ENCODE measurements at regions not wholly inside any gene's neighbourhood (a gene's known extent, or its start where the extent isn't known, plus 50 kb on each side); places are given as distances from the start of the nearest gene placed in this dataset.

DNA sequence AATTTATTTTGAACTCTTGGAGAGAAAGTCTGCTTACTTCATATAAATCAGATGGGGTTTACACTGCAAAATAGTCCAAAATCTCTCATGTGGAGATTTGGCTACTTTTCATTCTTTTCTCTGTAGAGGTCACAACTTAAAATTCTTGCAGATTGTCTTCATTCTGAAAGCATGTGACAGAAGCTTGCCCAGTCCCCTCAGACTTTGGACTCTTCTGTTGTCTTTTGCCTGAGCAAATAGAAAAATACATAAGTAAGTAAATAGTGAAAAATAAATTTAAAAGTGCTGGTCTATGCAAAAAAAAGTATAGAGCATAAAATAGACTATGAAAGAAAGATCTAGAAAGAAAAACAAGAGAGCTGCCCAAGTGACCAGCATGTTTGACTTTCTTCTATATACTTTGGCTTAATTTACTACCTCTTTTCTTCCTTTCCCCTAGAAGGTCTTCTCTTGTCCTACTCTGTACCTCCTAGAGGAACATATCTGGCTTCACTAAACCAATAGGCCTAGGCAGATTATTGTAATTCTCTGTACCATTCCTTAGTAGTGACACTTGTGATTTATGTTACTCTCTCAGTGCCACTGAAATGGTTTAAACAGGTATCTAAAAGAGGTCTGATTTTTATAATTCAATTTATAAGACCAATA, 260.9 kb downstream of the TENT5A start:
- Histone ChIP-seq H3K9ac (ENCODE audit: low read depth in 2 of 2, low read length in 2 of 2) (no peak overlapping the region), H3K27ac (no peak overlapping the region), H3K4me1 (no peaks in the 10 kb centered on the region), H3K36me3 (no peaks in the 10 kb centered on the region), H3K9me3 (no peaks in the 10 kb centered on the region), H3K27me3 (no peaks in the 10 kb centered on the region), H3K4me3 (no peak overlapping the region)
- intact Hi-C loops (cut with DNase I) = no loop called here
- DNase-seq = no peak
- TF ChIP-seq, protein P1, sequence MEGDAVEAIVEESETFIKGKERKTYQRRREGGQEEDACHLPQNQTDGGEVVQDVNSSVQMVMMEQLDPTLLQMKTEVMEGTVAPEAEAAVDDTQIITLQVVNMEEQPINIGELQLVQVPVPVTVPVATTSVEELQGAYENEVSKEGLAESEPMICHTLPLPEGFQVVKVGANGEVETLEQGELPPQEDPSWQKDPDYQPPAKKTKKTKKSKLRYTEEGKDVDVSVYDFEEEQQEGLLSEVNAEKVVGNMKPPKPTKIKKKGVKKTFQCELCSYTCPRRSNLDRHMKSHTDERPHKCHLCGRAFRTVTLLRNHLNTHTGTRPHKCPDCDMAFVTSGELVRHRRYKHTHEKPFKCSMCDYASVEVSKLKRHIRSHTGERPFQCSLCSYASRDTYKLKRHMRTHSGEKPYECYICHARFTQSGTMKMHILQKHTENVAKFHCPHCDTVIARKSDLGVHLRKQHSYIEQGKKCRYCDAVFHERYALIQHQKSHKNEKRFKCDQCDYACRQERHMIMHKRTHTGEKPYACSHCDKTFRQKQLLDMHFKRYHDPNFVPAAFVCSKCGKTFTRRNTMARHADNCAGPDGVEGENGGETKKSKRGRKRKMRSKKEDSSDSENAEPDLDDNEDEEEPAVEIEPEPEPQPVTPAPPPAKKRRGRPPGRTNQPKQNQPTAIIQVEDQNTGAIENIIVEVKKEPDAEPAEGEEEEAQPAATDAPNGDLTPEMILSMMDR (IDR thresholded peaks at IDR 0.05) = no peak

DNA sequence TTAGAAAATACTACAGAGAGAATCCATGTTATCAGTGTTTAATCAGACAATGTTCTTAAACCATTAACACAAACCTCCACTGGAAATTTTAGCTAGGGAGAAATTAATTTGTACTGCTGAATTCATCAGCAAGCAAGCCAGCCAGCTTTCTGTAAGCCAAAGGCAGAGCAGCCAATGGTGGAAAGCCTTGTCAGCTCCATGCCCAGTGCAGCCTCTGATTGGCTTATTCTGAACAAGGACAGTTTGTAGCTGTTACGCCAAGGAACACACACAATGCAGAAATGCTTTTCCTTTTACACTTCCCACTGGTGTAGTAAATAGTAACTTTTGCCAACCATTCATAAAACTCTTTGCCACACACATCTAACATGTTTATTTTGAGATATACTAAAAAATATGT, 265.0 kb downstream of the TENT5A start:
- H3K4me3 ChIP-seq = no peak overlapping the region

DNA sequence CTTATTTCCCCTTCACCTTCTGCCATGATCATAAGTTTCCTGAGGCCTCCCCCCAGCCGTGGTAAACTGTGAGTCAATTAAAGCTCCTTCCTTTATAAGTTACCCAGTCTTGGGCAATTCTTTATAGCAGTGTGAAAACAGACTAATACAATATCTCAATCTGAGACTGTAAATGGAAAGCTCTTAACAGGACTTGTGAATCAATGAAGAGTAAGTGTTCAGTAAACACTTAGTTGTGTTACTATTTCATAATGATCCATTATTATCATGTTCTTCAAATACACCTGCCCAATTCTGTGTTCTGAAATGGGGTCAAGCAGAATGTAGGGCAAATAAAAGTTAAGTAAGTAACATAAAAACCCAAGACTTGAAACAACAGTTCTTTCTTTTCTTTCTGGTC, 266.2 kb downstream of the TENT5A start:
- H3K9me3 ChIP-seq = no peaks in the 10 kb centered on the region
- H3K27me3 ChIP-seq = no peaks in the 10 kb centered on the region
- H3K4me1 ChIP-seq = no peaks in the 10 kb centered on the region
- H3K9ac ChIP-seq (ENCODE audit: low read depth in 2 of 2, low read length in 2 of 2) = no peak overlapping the region
- no peak overlapping the region for H3K27ac ChIP-seq
- H3K36me3 ChIP-seq = no peaks in the 10 kb centered on the region
- intact Hi-C loops (cut with DNase I) = no loop called here
- DNase-seq = no peak
- TF ChIP-seq, protein P1 (IDR thresholded peaks at IDR 0.05) = no peak
- no peak overlapping the region for H3K4me3 ChIP-seq

More for the DNA sequence above, 265.0 kb downstream of the TENT5A start:
- TF ChIP-seq, protein P1 (IDR thresholded peaks at IDR 0.05) = no peak
- no peaks in the 10 kb centered on the region for H3K36me3 ChIP-seq
- DNase-seq = peak; percentile 38
- no peaks in the 10 kb centered on the region for H3K27me3 ChIP-seq
- H3K9me3 ChIP-seq = no peaks in the 10 kb centered on the region
- H3K4me1 ChIP-seq = no peaks in the 10 kb centered on the region
- no peak overlapping the region for H3K9ac ChIP-seq (ENCODE audit: low read depth in 2 of 2, low read length in 2 of 2)
- intact Hi-C loops (cut with DNase I) = no loop called here
- H3K27ac ChIP-seq = no peak overlapping the region

DNA sequence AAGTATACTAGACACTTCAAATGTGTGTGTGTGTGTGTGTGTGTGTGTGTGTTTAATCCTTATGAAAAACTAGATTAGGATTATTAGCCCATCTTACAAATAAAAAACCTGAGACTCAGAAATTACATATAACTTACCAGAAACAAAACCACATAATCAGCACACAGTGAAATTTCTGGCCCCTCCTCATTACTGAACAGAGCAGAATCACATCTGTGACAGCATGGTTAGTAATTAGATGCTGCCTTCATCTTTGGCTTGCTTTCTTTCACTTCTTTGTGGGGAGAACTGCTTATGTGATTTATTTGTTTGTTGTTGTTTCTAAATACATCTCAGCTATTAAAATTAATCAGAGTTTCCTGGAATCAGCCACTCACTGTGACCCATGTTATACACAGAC, 267.1 kb downstream of the TENT5A start:
- no peaks in the 10 kb centered on the region for H3K9me3 ChIP-seq
- H3K4me3 ChIP-seq = no peak overlapping the region
- DNase-seq = no peak
- H3K9ac ChIP-seq (ENCODE audit: low read depth in 2 of 2, low read length in 2 of 2) = no peak overlapping the region
- H3K27me3 ChIP-seq = no peaks in the 10 kb centered on the region
- intact Hi-C loops (cut with DNase I) = no loop called here
- TF ChIP-seq, protein P1 (IDR thresholded peaks at IDR 0.05) = no peak
- H3K27ac ChIP-seq = no peak overlapping the region
- H3K36me3 ChIP-seq = no peaks in the 10 kb centered on the region
- no peaks in the 10 kb centered on the region for H3K4me1 ChIP-seq

DNA sequence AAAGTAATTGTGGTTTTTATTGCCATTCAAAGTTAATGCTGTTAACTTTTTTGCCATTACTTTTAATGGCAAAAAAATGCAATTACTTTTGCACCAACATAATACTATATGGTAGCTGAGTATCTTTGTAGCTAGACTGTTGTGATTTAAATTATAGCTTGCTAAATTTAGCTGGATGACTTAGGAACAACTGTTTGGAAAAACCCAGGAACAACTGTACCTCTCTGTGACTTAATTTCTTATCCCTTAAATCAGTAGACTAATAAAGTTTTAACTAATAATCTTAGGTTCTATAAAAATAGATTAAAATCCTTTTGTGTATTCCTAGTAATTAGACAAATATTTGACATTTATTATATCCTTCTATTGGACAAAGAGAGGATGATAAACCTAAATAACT, 268.2 kb downstream of the TENT5A start:
- intact Hi-C loops (cut with DNase I) = no loop called here
- Histone ChIP-seq H3K27me3 (no peaks in the 10 kb centered on the region), H3K36me3 (no peaks in the 10 kb centered on the region), H3K27ac (no peak overlapping the region), H3K4me1 (no peaks in the 10 kb centered on the region), H3K9ac (ENCODE audit: low read depth in 2 of 2, low read length in 2 of 2) (no peak overlapping the region), H3K9me3 (no peaks in the 10 kb centered on the region), H3K4me3 (no peak overlapping the region)
- no peak for DNase-seq
- TF ChIP-seq, protein P1 (IDR thresholded peaks at IDR 0.05) = no peak
